Activated CD4-positive, alpha-beta memory T cell treated with anti-CD3 and anti-CD28 coated beads for 36 hours (primary cell): ENCODE measurements at regions not wholly inside any gene's neighbourhood (a gene's known extent, or its start where the extent isn't known, plus 50 kb on each side); places are given as distances from the start of the nearest gene placed in this dataset.
"Not testable (repeated sequence)": the region's sequence is repeated elsewhere in the genome, so short reads cannot be mapped to it uniquely, and the experiment has no call there.

Experiments
- CTCF ChIA-PET: fragments of 350-600 bp; sonication (Branson Sonifier 250); formaldehyde crosslinking; loops from one replicate; lab custom pipeline; 2021; ENCODE audit warnings: antibody characterized with exemption, inconsistent platforms; lab: Charles Lee
- POLR2A ChIA-PET: fragments of 350-600 bp; sonication (Branson Sonifier 250); formaldehyde crosslinking; loops from one replicate; lab custom pipeline; 2021; ENCODE audit warnings: antibody characterized with exemption; lab: Charles Lee
- DNase-seq: peaks from one replicate; pipeline ENCODE4 v3.0.0-alpha.2; 2020
- H3K27ac Mint-ChIP-seq: one replicate; pipeline ENCODE4 v1.8.0; 2021; ENCODE audit warnings: mixed read lengths
- H3K27me3 Mint-ChIP-seq: one replicate; pipeline ENCODE4 v1.8.0; 2021; ENCODE audit warnings: mixed read lengths
- H3K36me3 Mint-ChIP-seq: one replicate; pipeline ENCODE4 v1.8.0; 2021; ENCODE audit warnings: mixed read lengths
- H3K4me1 Mint-ChIP-seq: one replicate; pipeline ENCODE4 v1.8.0; 2021; ENCODE audit warnings: low read depth, mixed read lengths
- H3K4me3 Mint-ChIP-seq: one replicate; pipeline ENCODE4 v1.8.0; 2021; ENCODE audit warnings: mild to moderate bottlenecking, mixed read lengths
- H3K9me3 Mint-ChIP-seq: one replicate; pipeline ENCODE4 v1.8.0; 2021; ENCODE audit warnings: mixed read lengths
- intact Hi-C: fragments of 100-400 bp; cut with micrococcal nuclease; formaldehyde crosslinking; loops from one replicate; pipeline ENCODE4 v1.15.1; 2023

DNA sequence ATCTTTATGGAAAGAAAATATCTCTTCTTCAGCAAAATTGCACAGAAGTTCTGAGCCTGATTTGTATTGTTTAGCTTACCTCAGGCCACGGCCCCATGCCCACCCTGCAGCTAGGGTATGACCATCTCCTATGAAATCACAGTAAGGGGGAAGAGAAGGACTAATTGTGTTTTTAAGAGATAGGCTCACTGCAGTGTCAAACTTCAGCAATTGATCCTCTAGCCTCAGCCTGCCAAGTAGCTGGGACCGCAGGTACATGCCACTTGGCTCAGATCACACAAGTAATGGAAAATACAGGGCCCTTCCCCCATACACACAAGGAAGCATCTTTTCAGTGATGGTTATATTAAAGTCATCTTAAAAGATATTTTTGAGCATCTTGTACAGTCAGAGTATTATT is 60.0 kb downstream of the DMAC1 start:
- Mint-ChIP-seq H3K9me3 (no peaks in the 10 kb centered on the region), H3K27me3 (no peaks in the 10 kb centered on the region), H3K27ac (no peak overlapping the region), H3K4me3 (no peak overlapping the region), H3K36me3 (no peaks in the 10 kb centered on the region), H3K4me1 (no peaks in the 10 kb centered on the region)
- no peak for DNase-seq
- ChIA-PET POLR2A (no interaction called here), CTCF (no interaction called here)
- intact Hi-C loops: no loop called here

DNA sequence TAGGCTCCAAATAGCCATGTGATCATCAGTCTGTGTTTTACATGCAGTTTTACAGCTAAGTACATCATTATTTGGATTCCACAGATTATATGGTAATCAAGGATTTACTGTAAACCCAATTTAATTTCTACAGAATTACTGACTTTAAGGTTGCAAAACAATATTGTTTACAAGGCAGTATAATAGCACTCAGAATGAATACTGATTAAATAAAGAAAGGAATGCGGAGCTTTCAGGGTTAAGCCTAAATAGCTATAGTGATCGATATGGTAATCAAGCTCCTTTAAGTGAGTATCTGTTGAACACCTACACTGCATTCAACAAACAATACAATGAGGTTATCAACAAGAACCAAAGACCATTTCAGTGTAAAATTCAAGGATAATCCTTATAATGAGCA is 64.3 kb downstream of the DMAC1 start:
- no peak for DNase-seq
- no peaks in the 10 kb centered on the region for H3K9me3 Mint-ChIP-seq
- H3K27me3 Mint-ChIP-seq: no peaks in the 10 kb centered on the region
- ChIA-PET POLR2A (no interaction called here), CTCF (no interaction called here)
- H3K27ac Mint-ChIP-seq: no peak overlapping the region
- intact Hi-C loops: no loop called here
- no peaks in the 10 kb centered on the region for H3K36me3 Mint-ChIP-seq
- no peaks in the 10 kb centered on the region for H3K4me1 Mint-ChIP-seq
- H3K4me3 Mint-ChIP-seq: no peak overlapping the region

DNA sequence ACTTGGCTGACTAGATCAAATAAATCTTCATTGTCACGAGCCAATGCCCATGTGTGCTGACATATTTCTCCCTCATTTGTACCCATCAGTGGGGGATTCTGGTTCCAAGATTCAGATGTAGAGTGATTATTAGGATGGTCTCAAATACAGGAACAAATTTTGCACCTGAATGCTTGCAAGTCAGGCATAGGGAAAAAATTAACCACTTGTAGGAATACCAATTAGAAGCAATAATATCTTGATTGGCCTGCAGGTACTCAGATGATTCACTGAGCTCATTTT is 69.5 kb downstream of the DMAC1 start:
- no peaks in the 10 kb centered on the region for H3K36me3 Mint-ChIP-seq
- H3K27ac Mint-ChIP-seq: no peak overlapping the region
- DNase-seq: no peak
- no peaks in the 10 kb centered on the region for H3K4me1 Mint-ChIP-seq
- intact Hi-C loops: no loop called here
- H3K9me3 Mint-ChIP-seq: no peaks in the 10 kb centered on the region
- H3K27me3 Mint-ChIP-seq: no peaks in the 10 kb centered on the region
- ChIA-PET POLR2A (no interaction called here), CTCF (no interaction called here)
- H3K4me3 Mint-ChIP-seq: no peak overlapping the region

DNA sequence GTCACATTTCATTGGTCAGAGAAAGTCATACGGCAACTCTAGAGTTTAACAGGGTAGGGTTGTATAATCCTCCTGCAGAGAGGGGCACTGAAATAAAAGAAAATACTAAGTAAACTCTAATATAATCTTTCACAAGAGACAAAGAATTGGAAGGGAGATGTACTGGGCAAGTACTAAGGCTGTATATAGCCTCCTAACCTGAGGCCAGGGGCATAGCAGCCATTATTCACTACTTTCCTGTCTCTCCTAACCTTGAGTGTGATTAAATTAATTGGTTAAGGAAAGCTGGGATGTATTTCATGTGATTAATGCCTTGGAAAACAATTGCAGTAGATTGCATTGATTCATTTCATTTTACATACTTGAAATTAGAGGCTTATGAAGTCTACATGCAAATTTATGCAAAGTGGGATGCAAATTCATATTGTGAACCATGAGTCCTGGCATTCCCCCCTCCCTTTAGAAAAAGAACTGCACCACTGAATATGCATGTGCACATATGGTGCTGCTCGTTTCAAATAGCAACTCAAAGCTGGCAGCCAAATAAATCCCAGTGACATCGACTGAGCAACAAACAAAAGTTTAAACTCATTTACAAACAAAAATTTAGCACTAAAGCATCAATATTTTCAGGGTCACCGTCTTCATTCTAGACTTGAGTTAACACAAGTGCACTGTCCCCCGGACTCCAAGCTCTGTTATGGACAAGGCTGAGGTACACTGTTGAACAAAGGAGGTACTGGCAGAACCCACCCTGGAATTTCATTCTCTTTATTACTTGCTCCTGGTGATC is 70.0 kb downstream of the DMAC1 start:
- ChIA-PET CTCF (no interaction called here), POLR2A (no interaction called here)
- no peaks in the 10 kb centered on the region for H3K27me3 Mint-ChIP-seq
- no peak overlapping the region for H3K4me3 Mint-ChIP-seq
- H3K36me3 Mint-ChIP-seq: no peaks in the 10 kb centered on the region
- H3K9me3 Mint-ChIP-seq: no peaks in the 10 kb centered on the region
- H3K4me1 Mint-ChIP-seq: no peaks in the 10 kb centered on the region
- DNase-seq: no peak
- no peak overlapping the region for H3K27ac Mint-ChIP-seq
- intact Hi-C loops: no loop called here

DNA sequence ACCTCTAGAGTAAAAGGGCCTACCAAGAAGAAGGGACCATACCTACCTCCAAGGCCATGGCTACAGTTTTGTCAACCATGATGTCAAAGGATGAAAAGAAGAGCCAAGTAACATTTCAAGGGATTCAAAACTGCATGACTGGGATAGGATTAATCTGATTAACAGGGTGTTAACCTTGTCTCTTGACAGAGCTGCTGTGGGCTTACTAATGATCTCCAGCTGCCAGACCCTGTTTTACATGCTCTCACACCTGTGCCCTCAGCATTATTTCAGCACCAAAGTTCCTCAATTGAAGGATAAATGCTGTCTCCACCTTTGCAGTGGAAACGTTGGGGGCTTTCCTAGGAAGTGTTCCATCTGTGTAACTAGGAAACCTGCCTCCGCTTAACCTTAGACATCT is 78.3 kb downstream of the DMAC1 start:
- Mint-ChIP-seq H3K4me3 (no peak overlapping the region), H3K4me1 (no peaks in the 10 kb centered on the region), H3K27me3 (no peaks in the 10 kb centered on the region), H3K36me3 (no peaks in the 10 kb centered on the region), H3K9me3 (no peaks in the 10 kb centered on the region), H3K27ac (no peak overlapping the region)
- DNase-seq: no peak
- CTCF ChIA-PET: no interaction called here
- intact Hi-C loops: no loop called here
- POLR2A ChIA-PET: no interaction called here

DNA sequence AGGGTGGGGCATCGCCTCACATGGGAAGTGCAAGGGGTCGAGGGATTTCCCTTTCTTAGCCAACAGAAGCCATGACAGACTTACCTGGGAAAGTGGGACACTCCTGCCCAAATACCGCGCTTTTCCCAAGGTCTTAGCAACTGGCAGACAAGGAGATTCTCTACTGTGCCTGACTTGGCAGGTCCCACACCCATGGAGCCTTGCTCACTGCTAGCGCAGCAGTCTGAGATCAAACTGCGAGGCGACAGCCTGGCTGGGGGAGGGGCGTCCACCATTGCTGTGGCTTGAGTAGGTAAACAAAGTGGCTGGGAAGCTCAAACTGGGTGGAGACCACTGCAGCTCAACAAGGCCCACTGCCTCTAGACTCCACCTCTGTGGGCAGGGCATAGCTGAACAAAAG is 86.5 kb downstream of the DMAC1 start:
- DNase-seq, H3K36me3 Mint-ChIP-seq, POLR2A ChIA-PET, CTCF ChIA-PET, H3K27ac Mint-ChIP-seq, H3K4me3 Mint-ChIP-seq, H3K9me3 Mint-ChIP-seq, intact Hi-C loops, H3K4me1 Mint-ChIP-seq, H3K27me3 Mint-ChIP-seq: not testable (repeated sequence)

DNA sequence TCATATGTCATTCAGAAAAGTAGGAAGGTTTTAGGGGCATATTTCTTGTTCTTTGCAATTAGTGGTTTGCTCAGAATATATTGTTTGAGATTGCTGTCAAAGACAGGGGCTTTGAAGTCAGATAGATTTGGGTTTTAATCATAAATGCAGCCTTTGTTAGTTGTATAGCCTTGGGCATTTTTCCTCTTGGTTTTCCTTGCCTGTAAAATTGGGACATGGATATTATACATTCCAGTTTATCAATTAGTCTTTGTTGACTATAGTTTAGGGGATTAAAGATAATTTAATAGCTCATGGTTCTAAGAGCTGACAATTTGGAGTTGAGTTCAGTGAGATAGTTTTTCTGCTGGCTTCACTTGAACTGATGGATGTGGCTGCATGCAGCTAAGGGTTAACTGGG is 88.9 kb downstream of the DMAC1 start:
- ChIA-PET POLR2A (no interaction called here), CTCF (no interaction called here)
- H3K27me3 Mint-ChIP-seq: peaks cover 2% of the 10 kb centered on the region
- H3K27ac Mint-ChIP-seq: no peak overlapping the region
- no peaks in the 10 kb centered on the region for H3K9me3 Mint-ChIP-seq
- intact Hi-C loops: no loop called here
- H3K36me3 Mint-ChIP-seq: no peaks in the 10 kb centered on the region
- no peak overlapping the region for H3K4me3 Mint-ChIP-seq
- no peaks in the 10 kb centered on the region for H3K4me1 Mint-ChIP-seq
- DNase-seq: no peak

DNA sequence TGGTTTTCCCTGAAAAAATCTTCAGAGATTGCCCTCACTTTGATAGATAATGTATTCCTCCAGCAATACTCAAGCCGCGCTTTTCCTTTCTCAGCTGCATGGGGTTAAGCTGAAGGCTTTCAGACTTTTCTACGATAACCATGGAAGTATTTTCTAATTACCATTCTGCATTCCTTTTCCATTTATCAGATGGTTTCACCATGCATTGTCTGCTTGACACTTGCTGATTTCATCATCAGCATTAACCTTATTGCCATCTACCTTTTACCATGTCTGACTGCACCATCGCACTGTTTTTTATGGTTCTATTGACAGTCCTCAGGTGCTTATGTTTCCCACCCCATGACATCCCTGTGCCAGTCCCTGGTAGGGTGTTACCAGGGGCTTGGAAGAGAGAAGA is 91.6 kb downstream of the DMAC1 start:
- Mint-ChIP-seq H3K27me3 (peaks cover 3% of the 10 kb centered on the region), H3K36me3 (no peaks in the 10 kb centered on the region), H3K4me1 (no peaks in the 10 kb centered on the region), H3K27ac (no peak overlapping the region), H3K4me3 (no peak overlapping the region), H3K9me3 (no peaks in the 10 kb centered on the region)
- intact Hi-C loops: no loop called here
- no peak for DNase-seq
- CTCF ChIA-PET: no interaction called here
- POLR2A ChIA-PET: no interaction called here

DNA sequence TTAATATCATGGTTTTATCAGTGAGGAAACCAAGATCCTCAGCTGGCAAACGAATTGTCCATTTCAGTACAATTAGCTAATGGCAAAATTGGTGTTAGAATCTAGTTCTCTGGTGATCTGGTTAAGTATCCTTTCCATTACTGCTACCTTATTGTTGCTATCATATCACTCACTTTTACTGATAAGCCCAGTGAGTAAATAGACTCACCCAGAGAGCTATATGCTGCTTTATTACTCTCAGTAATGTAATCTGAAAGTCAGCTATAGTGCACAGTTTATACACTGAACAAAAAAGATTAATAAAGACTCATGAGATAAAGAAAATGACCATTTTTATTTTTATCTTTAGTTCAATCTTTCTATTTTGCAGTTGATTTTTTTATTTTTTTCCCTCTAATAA is 95.0 kb downstream of the DMAC1 start:
- Mint-ChIP-seq H3K27me3 (peaks cover 1% of the 10 kb centered on the region), H3K4me3 (no peak overlapping the region), H3K36me3 (no peaks in the 10 kb centered on the region), H3K27ac (no peak overlapping the region), H3K9me3 (no peaks in the 10 kb centered on the region), H3K4me1 (no peaks in the 10 kb centered on the region)
- no peak for DNase-seq
- intact Hi-C loops: no loop called here
- POLR2A ChIA-PET: no interaction called here
- CTCF ChIA-PET: no interaction called here

DNA sequence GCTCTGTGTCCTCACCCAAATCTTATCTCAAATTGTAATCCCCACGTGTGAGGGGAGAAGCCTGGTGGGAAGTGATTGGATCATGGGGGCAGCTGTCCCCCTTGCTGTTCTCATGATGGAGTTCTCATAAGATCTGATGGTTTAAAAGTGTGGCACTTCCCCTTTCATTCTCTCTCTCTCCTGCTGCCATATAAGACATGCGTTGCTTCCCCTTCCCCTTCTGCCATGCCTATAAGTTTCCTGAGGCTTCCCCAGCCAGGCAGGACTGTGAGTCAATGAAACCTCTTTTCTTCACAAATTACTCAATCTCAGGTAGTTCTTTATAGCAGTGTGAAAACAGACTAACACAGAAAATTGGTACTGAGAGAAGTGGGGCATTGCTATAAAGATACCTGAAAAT is 107.7 kb downstream of the DMAC1 start:
- no peaks in the 10 kb centered on the region for H3K4me1 Mint-ChIP-seq
- CTCF ChIA-PET: no interaction called here
- H3K9me3 Mint-ChIP-seq: no peaks in the 10 kb centered on the region
- H3K27me3 Mint-ChIP-seq: no peaks in the 10 kb centered on the region
- intact Hi-C loops: no loop called here
- no peaks in the 10 kb centered on the region for H3K36me3 Mint-ChIP-seq
- H3K4me3 Mint-ChIP-seq: no peak overlapping the region
- no peak overlapping the region for H3K27ac Mint-ChIP-seq
- POLR2A ChIA-PET: no interaction called here
- no peak for DNase-seq

DNA sequence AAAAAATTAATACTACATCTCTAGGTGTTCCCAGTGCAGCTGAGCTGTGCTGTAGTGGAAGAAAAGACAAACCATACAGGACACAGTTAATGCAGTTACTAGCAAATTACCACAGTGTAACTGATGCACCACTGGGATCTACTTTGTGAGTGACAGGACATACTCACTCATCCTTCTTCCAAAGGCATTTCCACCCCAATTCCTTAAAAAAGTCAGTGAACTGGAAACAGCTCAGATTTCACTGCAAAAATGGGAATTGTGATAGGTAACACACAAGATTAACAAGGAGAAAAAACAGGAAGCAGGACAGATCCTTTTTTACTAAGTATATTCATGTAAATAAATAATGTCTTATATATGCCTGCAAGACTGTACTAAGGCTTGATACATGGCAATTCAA is 109.6 kb downstream of the DMAC1 start:
- POLR2A ChIA-PET: no interaction called here
- no peak overlapping the region for H3K27ac Mint-ChIP-seq
- no peaks in the 10 kb centered on the region for H3K27me3 Mint-ChIP-seq
- no peaks in the 10 kb centered on the region for H3K9me3 Mint-ChIP-seq
- H3K4me1 Mint-ChIP-seq: no peaks in the 10 kb centered on the region
- intact Hi-C loops: no loop called here
- no peaks in the 10 kb centered on the region for H3K36me3 Mint-ChIP-seq
- DNase-seq: no peak
- CTCF ChIA-PET: no interaction called here
- H3K4me3 Mint-ChIP-seq: no peak overlapping the region

DNA sequence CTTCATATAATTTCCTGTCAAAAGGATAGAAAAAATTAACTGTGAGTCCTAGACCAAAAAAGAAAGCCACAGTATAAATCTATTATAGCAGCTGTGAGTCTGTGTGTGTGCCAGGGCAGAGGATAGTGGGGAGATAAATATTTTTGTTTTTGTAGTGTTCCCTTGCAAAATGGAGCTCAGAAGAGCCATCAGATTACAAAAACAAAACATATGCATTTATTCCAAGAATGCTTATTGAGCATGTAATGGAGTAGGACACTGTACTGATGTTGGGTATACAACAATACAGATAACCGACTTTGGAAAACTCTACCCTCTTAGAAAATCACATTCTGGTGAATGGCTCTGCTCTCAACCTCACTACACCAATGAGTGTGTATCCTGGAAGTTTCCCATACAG is 111.0 kb downstream of the DMAC1 start:
- no peaks in the 10 kb centered on the region for H3K4me1 Mint-ChIP-seq
- H3K27me3 Mint-ChIP-seq: no peaks in the 10 kb centered on the region
- no peaks in the 10 kb centered on the region for H3K9me3 Mint-ChIP-seq
- ChIA-PET CTCF (no interaction called here), POLR2A (no interaction called here)
- H3K4me3 Mint-ChIP-seq: no peak overlapping the region
- no peaks in the 10 kb centered on the region for H3K36me3 Mint-ChIP-seq
- intact Hi-C loops: no loop called here
- no peak for DNase-seq
- H3K27ac Mint-ChIP-seq: no peak overlapping the region

DNA sequence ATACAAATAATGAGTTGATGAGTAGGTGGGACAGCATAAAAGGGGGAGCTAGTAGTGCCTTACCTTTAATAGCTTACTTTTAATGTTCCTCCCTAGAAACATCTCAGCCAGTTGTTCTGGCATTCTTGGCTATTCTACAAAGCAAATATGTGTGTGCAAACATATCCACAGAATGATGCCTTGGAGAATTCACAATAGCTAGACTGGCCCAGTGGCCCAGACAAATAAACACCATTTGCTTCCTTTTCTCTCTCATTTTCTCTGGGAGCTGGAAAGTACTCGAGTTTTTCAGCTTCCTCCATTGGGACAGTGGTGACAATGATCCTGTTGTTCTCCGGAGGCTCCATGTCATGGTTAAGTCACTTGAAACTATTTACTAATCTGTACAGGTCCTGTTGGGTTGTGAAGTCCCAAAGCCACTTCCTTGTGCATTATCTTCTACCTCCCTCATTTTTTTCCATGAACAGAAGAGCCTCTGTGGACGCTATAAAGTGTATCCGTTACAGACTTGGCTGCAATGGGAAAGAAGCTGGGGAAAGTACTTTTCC is 122.9 kb downstream of the DMAC1 start:
- Mint-ChIP-seq H3K9me3 (no peaks in the 10 kb centered on the region), H3K27ac (no peak overlapping the region), H3K4me1 (no peaks in the 10 kb centered on the region), H3K36me3 (no peaks in the 10 kb centered on the region), H3K4me3 (no peak overlapping the region), H3K27me3 (peaks cover 1% of the 10 kb centered on the region)
- ChIA-PET CTCF (no interaction called here), POLR2A (no interaction called here)
- no peak for DNase-seq
- intact Hi-C loops: no loop called here
